Gastrocnemius medialis (tissue), 4 donors: ENCODE measurements at regions not wholly inside any gene's neighbourhood (a gene's known extent, or its start where the extent isn't known, plus 50 kb on each side); places are given as distances from the start of the nearest gene placed in this dataset.

ENCODE experiments used
- ATAC-seq, 2 donors: fragments of 150-250 bp; one replicate each; pipeline ENCODE4 v1.9.1; 2016
- DNase-seq, 2 donors: peaks; one replicate each; pipeline ENCODE4 v3.0.0-alpha.2; 2019
- H3K27ac ChIP-seq, 4 donors: fragments of 200-600 bp; sonication (generic); 1 replicate in 1 of 4; 2 replicates in 3 of 4; pipeline ENCODE4 v1.5.1; 2016 to 2018; ENCODE audit warnings: mild to moderate bottlenecking in 2 of 4, moderate library complexity in 1 of 4
- H3K27me3 ChIP-seq, 3 donors: fragments of 200-600 bp; sonication (generic) in 2 of 3; 1 replicate in 1 of 3; 2 replicates in 2 of 3; pipeline versions ENCODE4 v1.5.1 to v1.6.0; 2016 to 2019; ENCODE audit warnings: mild to moderate bottlenecking in 1 of 3, moderate library complexity in 1 of 3
- H3K36me3 ChIP-seq, 2 donors: fragments of 200-600 bp; sonication (generic) in 1 of 2; one replicate each; pipeline ENCODE4 v1.5.1; 2017 to 2018
- H3K4me1 ChIP-seq, 2 donors: fragments of 200-600 bp; sonication (generic) in 1 of 2; one replicate each; pipeline ENCODE4 v1.5.1; 2016 to 2017; ENCODE audit warnings: mild to moderate bottlenecking in 2 of 2
- H3K4me3 ChIP-seq, 4 donors: fragments of 200-600 bp; sonication (generic) in 3 of 4; 1 replicate in 1 of 4; 2 replicates in 3 of 4; pipeline ENCODE4 v1.5.1; 2016 to 2019; ENCODE audit warnings: mild to moderate bottlenecking in 2 of 4
- H3K9me3 ChIP-seq, 3 donors: fragments of 200-600 bp; sonication (generic) in 2 of 3; 1 replicate in 1 of 3; 2 replicates in 2 of 3; pipeline ENCODE4 v1.5.1; 2016 to 2019
- POLR2A ChIP-seq, 2 donors: fragments of 450-650 bp; IDR thresholded peaks; one replicate each; pipeline ENCODE4 v1.6.1; 2017; ENCODE audit warnings: antibody characterized with exemption in 2 of 2, mild to moderate bottlenecking in 2 of 2, moderate library complexity in 2 of 2
- in situ Hi-C, 4 donors: fragments of 200-750 bp; cut with MboI; loops; one replicate each; pipeline versions ENCODE4 v1.15.0 to v1.8.0; 2017; ENCODE audit warnings: low sequenced_read_pairs in 4 of 4
- intact Hi-C: fragments of 100-400 bp; cut with DNase I; formaldehyde crosslinking; loops from one replicate; pipeline ENCODE4 v1.15.1; 2023; ENCODE audit warnings: low total_unique reads
- TF ChIP-seq, protein P1 (sequence below), 5 experiments: fragments of 450-650 bp in 3 of 5; fragments of 200-600 bp in 2 of 5; sonication (generic) in 2 of 5; IDR thresholded peaks in 4 of 5; conservative IDR thresholded peaks in 1 of 5; 1 replicate in 4 of 5; 2 replicates in 1 of 5; pipeline ENCODE4 v1.5.1; 2016 to 2019; ENCODE audit warnings: antibody characterized with exemption in 5 of 5, mild to moderate bottlenecking in 3 of 5, moderate library complexity in 3 of 5

DNA sequence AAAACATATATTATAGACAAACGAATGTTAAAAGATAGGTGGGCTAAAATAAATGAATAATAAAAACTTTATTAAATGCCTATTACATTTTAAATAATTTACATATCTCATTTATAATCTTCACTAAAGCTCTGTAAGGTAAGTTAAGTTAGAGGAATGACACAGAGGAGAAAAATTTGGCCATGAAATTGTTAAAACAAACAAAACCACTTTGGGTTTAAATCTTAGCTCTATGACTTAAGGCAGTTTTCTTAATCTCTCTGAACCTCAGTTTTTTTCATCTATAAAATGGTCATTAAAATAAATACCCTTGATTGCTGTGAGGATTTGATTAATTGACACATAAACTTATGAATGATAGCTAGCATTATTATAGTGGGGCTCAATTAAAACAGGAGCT is 404.8 kb upstream of the ATP11B start:
- ATAC-seq (no peak), DNase-seq (no peak)
- Histone ChIP-seq H3K27ac (no peak overlapping the region), H3K27me3 (no peaks in the 10 kb centered on the region), H3K4me3 (no peak overlapping the region), H3K4me1 (no peaks in the 10 kb centered on the region), H3K36me3 (no peaks in the 10 kb centered on the region), H3K9me3 (no peaks in the 10 kb centered on the region)
- in situ Hi-C loops (no loop called here), intact Hi-C loops (no loop called here)
- TF ChIP-seq, protein P1, sequence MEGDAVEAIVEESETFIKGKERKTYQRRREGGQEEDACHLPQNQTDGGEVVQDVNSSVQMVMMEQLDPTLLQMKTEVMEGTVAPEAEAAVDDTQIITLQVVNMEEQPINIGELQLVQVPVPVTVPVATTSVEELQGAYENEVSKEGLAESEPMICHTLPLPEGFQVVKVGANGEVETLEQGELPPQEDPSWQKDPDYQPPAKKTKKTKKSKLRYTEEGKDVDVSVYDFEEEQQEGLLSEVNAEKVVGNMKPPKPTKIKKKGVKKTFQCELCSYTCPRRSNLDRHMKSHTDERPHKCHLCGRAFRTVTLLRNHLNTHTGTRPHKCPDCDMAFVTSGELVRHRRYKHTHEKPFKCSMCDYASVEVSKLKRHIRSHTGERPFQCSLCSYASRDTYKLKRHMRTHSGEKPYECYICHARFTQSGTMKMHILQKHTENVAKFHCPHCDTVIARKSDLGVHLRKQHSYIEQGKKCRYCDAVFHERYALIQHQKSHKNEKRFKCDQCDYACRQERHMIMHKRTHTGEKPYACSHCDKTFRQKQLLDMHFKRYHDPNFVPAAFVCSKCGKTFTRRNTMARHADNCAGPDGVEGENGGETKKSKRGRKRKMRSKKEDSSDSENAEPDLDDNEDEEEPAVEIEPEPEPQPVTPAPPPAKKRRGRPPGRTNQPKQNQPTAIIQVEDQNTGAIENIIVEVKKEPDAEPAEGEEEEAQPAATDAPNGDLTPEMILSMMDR (IDR thresholded peaks at IDR 0.05 in 4 of 5, conservative IDR thresholded peaks at IDR 0.05 in 1 of 5), result no peak
- TF ChIP-seq POLR2A (IDR thresholded peaks at IDR 0.05), result no peak

- no peak overlapping the region for H3K4me3 ChIP-seq
- DNase-seq (no peak), ATAC-seq (no peak)
- no peaks in the 10 kb centered on the region for H3K9me3 ChIP-seq
- no peaks in the 10 kb centered on the region for H3K27me3 ChIP-seq
- H3K36me3 ChIP-seq, result no peaks in the 10 kb centered on the region
- in situ Hi-C loops, result no loop called here
- H3K4me1 ChIP-seq, result no peaks in the 10 kb centered on the region
- H3K27ac ChIP-seq, result no peak overlapping the region
- intact Hi-C loops, result no loop called here
- no peak for TF ChIP-seq POLR2A (IDR thresholded peaks at IDR 0.05)
- TF ChIP-seq, protein P1 (IDR thresholded peaks at IDR 0.05 in 4 of 5, conservative IDR thresholded peaks at IDR 0.05 in 1 of 5), result no peak
Measured at GRCh38 chr3:182389071-182389815, 404.1 kb upstream of the ATP11B start.

GRCh38 chr3:182390421-182390820 is 402.9 kb upstream of the ATP11B start:
- no peak overlapping the region for H3K4me3 ChIP-seq
- TF ChIP-seq, protein P1 (IDR thresholded peaks at IDR 0.05 in 4 of 5, conservative IDR thresholded peaks at IDR 0.05 in 1 of 5), result no peak
- TF ChIP-seq POLR2A (IDR thresholded peaks at IDR 0.05), result no peak
- in situ Hi-C loops (no loop called here), intact Hi-C loops (no loop called here)
- no peaks in the 10 kb centered on the region for H3K4me1 ChIP-seq
- H3K27ac ChIP-seq, result no peak overlapping the region
- H3K36me3 ChIP-seq, result no peaks in the 10 kb centered on the region
- ATAC-seq (no peak), DNase-seq (no peak)
- H3K27me3 ChIP-seq, result no peaks in the 10 kb centered on the region
- no peaks in the 10 kb centered on the region for H3K9me3 ChIP-seq

GRCh38 chr3:182392182-182392937 is 400.9 kb upstream of the ATP11B start:
- no peaks in the 10 kb centered on the region for H3K9me3 ChIP-seq
- no peaks in the 10 kb centered on the region for H3K27me3 ChIP-seq
- DNase-seq (no peak), ATAC-seq (no peak)
- H3K4me1 ChIP-seq, result no peaks in the 10 kb centered on the region
- in situ Hi-C loops, result no loop called here
- no peak overlapping the region for H3K4me3 ChIP-seq
- no peak overlapping the region for H3K27ac ChIP-seq
- H3K36me3 ChIP-seq, result no peaks in the 10 kb centered on the region
- TF ChIP-seq, protein P1 (IDR thresholded peaks at IDR 0.05 in 4 of 5, conservative IDR thresholded peaks at IDR 0.05 in 1 of 5), result no peak
- no peak for TF ChIP-seq POLR2A (IDR thresholded peaks at IDR 0.05)
- intact Hi-C loops, result no loop called here
